Heart right ventricle (tissue), 16 donors: ENCODE measurements at regions not wholly inside any gene's neighbourhood (a gene's known extent, or its start where the extent isn't known, plus 50 kb on each side); places are given as distances from the start of the nearest gene placed in this dataset.
A peak's percentile ranks its signal among the peaks of the same experiment; 100 is the strongest.

Experiments
- ATAC-seq, 8 donors: fragments of 200-7000 bp; cut with Tn5 transposase; one replicate each; pipeline ENCODE4 v1.9.1; 2020; ENCODE audit warnings: mild to moderate bottlenecking in 8 of 8, moderate library complexity in 8 of 8, moderate number of reproducible peaks in 1 of 8
- DNase-seq, 2 donors: peaks; one replicate each; pipeline ENCODE4 v3.0.0-alpha.2; 2020
- H3K27ac ChIP-seq, 10 donors: fragments of 200-600 bp; sonication (generic) in 2 of 10; one replicate each; pipeline versions ENCODE4 v1.5.0 to v1.8.0; 2020 to 2022; ENCODE audit warnings: mild to moderate bottlenecking in 3 of 10
- H3K27me3 ChIP-seq, 7 donors: fragments of 200-600 bp; one replicate each; pipeline ENCODE4 v1.8.0; 2021 to 2022; ENCODE audit warnings: mild to moderate bottlenecking in 2 of 7
- H3K36me3 ChIP-seq, 9 donors: fragments of 200-600 bp; sonication (generic) in 1 of 9; one replicate each; pipeline versions ENCODE4 v1.5.0 to v1.8.0; 2020 to 2022; ENCODE audit warnings: mild to moderate bottlenecking in 2 of 9
- H3K4me1 ChIP-seq, 9 donors: fragments of 200-600 bp; sonication (generic) in 1 of 9; one replicate each; pipeline versions ENCODE4 v1.5.0 to v1.8.0; 2020 to 2022; ENCODE audit warnings: mild to moderate bottlenecking in 4 of 9
- H3K4me3 ChIP-seq, 10 donors: fragments of 200-600 bp; sonication (generic) in 2 of 10; one replicate each; pipeline versions ENCODE4 v1.5.0 to v1.8.0; 2020 to 2022; ENCODE audit warnings: mild to moderate bottlenecking in 7 of 10, moderate library complexity in 2 of 10
- H3K9me3 ChIP-seq, 11 donors: fragments of 200-600 bp in 10 of 11; sonication (generic) in 2 of 11; one replicate each; pipeline versions ENCODE4 v1.5.0 to v1.8.0; 2013 to 2022; ENCODE audit warnings: mild to moderate bottlenecking in 2 of 11, control low read depth in 1 of 11, moderate library complexity in 1 of 11
- CTCF ChIP-seq, 9 donors: fragments of 200-600 bp; sonication (generic) in 2 of 9; IDR thresholded peaks; one replicate each; pipeline versions ENCODE4 v1.5.0 to v1.8.0; 2021 to 2022; ENCODE audit warnings: antibody characterized with exemption in 9 of 9, mild to moderate bottlenecking in 5 of 9, moderate library complexity in 1 of 9
- WGBS, 2 donors: extraction: QIAGEN DNeasy Blood & Tissue Kit; methylation state at CpG; one replicate each; pipeline ENCODE4 v1.1.7; 2013; ENCODE audit warnings: inconsistent platforms in 1 of 2; 5-methylcytosine and 5-hydroxymethylcytosine counted together
- intact Hi-C, 10 donors: fragments of 100-400 bp; cut with DNase I; formaldehyde crosslinking; loops; one replicate each; pipeline versions ENCODE4 v1.11.1 to v1.14.2; 2022
- donor health status: Arrhythmogenic right ventricular cardiomyopathy.
- donor health status: ischemic (EF 13 %, LVEDD 7.1; RV severe dilation, severe dysfunction).
- donor health status: healthy with polysubstance abuse.
- donor health status: DM: no; HTN: yes; CAD: no.
- donor health status: DM: no; HTN: no; CAD: no.
- donor health status: ischemic (EF 25% LVEDD 6.9; RV normal size, moderate dysfunction).
- donor health status: ischemic (EF 25% LVEDD 5.7; RV mildly dilated, moderate dysfunction).
- donor health status: healthy.
- donor health status: DM: yes; HTN: yes; CAD: no.
- donor health status: Ischemic cardiomyopathy.
- donor health status: ischemic (EF 35%, LVEDD 5.7; RV mildly dilated, moderate dysfunction).
- donor health status: nonischemic (EF 11% LVEDD 7.7; RV severe dilation, severe dysfunction).
- donor health status: DM: yes; HTN: yes; CAD: no.
- donor health status: PGD.
- donor health status: ischemic (EF 29% LVEDD 5.4; RV normal size, mild dysfunction).
- donor health status: nonischemic (EF 23%, LVEDD 6.1; RV moderate dilation, normal function).

GRCh38 chr10:83062871-83063270, 1076.4 kb upstream of the GHITM start:
- Histone ChIP-seq H3K4me3 (no peak overlapping the region), H3K9me3 (peaks cover 0 to 7% (median 0%) of the 10 kb centered on the region in 11 donors), H3K27me3 (no peaks in the 10 kb centered on the region), H3K36me3 (no peaks in the 10 kb centered on the region), H3K4me1 (no peaks in the 10 kb centered on the region), H3K27ac (no peak overlapping the region)
- WGBS, 2 donors = 87 to 88% methylated on average over 2 of the region's 2 CpGs
- no peak for ATAC-seq
- no peak for TF ChIP-seq CTCF (IDR thresholded peaks at IDR 0.05)
- DNase-seq = no peak
- intact Hi-C loops = no loop called here

- Histone ChIP-seq H3K27me3 (no peaks in the 10 kb centered on the region), H3K9me3 (peaks cover 0 to 24% (median 0%) of the 10 kb centered on the region in 11 donors), H3K4me1 (peaks cover 0 to 17% (median 4%) of the 10 kb centered on the region in 9 donors), H3K4me3 (no peak overlapping the region), H3K36me3 (no peaks in the 10 kb centered on the region), H3K27ac (no peak overlapping the region)
- DNase-seq (no peak), ATAC-seq (no peak)
- intact Hi-C loops = no loop called here
- WGBS, 2 donors = 84 to 88% methylated on average over 1 of the region's 1 CpG
- TF ChIP-seq CTCF (IDR thresholded peaks at IDR 0.05) = no peak
Measured at GRCh38 chr10:83073472-83073871, 1065.8 kb upstream of the GHITM start.

DNA sequence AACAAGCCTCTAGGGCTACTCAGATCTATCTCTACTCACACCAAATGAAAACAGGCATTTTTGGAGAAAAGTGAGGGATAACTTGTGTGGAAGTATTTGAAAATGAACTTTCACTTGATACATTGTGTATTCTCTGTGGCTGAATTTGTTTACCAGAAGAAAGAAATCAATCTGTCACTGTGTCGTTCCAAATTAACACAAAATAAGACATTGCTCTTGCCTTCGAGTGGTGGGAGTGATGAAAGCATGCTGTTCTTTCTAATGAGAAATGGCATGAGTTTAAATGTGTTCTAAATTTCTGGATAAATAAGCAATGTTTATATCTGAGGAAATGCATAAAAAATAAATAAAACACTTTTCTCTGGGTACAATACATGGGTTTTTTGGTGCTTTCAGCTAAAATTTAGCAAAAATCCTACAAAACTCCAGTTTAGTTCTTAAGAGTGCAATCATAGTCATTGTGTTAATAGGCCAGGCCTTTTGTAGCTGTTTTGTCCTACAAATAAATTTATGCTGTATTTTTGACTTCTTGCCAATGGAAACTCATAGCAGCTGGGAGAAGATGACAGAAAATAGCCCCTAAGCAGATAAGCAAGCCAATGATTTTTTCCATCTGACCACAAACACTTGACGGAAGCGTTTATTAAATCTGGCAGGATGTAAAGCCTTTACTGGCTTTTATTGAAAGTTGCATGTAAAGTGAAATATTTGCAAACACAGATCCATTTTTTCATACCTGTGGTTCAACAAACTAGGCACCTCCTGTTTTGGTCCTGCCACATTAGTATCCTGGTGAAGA, 1064.1 kb upstream of the GHITM start:
- DNase-seq (no peak), ATAC-seq (peak in 5 of 8 donors; percentile 22 to 72 (median 42))
- H3K36me3 ChIP-seq = no peaks in the 10 kb centered on the region
- H3K4me3 ChIP-seq = no peak overlapping the region
- 35 to 37% methylated on average over 4 of the region's 4 CpGs for WGBS, 2 donors
- H3K27me3 ChIP-seq = no peaks in the 10 kb centered on the region
- H3K4me1 ChIP-seq = peaks cover 0 to 17% (median 4%) of the 10 kb centered on the region in 9 donors
- intact Hi-C loops = no loop called here
- peaks cover 0 to 27% (median 0%) of the 10 kb centered on the region in 11 donors for H3K9me3 ChIP-seq
- TF ChIP-seq CTCF (IDR thresholded peaks at IDR 0.05) = no peak
- peak overlapping the region in 2 of 10 donors; percentile 44 to 59 for H3K27ac ChIP-seq

- DNase-seq (no peak), ATAC-seq (no peak)
- Histone ChIP-seq H3K36me3 (no peaks in the 10 kb centered on the region), H3K9me3 (peaks cover 0 to 24% (median 0%) of the 10 kb centered on the region in 11 donors), H3K4me3 (no peak overlapping the region), H3K27ac (no peak overlapping the region), H3K27me3 (no peaks in the 10 kb centered on the region), H3K4me1 (peaks cover 0 to 17% (median 4%) of the 10 kb centered on the region in 9 donors)
- TF ChIP-seq CTCF (IDR thresholded peaks at IDR 0.05) = no peak
- intact Hi-C loops = no loop called here
Measured at GRCh38 chr10:83075815-83076355, 1063.4 kb upstream of the GHITM start.
